ENCODE measurements at regions not wholly inside any gene's neighbourhood (a gene's known extent, or its start where the extent isn't known, plus 50 kb on each side); places are given as distances from the start of the nearest gene placed in this dataset.

GRCh38 chr6:144578385-144579350 lies 293.5 kb downstream of the UTRN start:
- TF ChIP-seq, protein P1, sequence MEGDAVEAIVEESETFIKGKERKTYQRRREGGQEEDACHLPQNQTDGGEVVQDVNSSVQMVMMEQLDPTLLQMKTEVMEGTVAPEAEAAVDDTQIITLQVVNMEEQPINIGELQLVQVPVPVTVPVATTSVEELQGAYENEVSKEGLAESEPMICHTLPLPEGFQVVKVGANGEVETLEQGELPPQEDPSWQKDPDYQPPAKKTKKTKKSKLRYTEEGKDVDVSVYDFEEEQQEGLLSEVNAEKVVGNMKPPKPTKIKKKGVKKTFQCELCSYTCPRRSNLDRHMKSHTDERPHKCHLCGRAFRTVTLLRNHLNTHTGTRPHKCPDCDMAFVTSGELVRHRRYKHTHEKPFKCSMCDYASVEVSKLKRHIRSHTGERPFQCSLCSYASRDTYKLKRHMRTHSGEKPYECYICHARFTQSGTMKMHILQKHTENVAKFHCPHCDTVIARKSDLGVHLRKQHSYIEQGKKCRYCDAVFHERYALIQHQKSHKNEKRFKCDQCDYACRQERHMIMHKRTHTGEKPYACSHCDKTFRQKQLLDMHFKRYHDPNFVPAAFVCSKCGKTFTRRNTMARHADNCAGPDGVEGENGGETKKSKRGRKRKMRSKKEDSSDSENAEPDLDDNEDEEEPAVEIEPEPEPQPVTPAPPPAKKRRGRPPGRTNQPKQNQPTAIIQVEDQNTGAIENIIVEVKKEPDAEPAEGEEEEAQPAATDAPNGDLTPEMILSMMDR (IDR thresholded peaks at IDR 0.05; ENCODE audit: insufficient read depth, low read depth, low read length) = no peak
- H3K4me3 ChIP-seq (ENCODE audit: low read depth, low read length) = no peak overlapping the region
- peak; percentile 55 for DNase-seq (ENCODE audit: low read depth)

DNA sequence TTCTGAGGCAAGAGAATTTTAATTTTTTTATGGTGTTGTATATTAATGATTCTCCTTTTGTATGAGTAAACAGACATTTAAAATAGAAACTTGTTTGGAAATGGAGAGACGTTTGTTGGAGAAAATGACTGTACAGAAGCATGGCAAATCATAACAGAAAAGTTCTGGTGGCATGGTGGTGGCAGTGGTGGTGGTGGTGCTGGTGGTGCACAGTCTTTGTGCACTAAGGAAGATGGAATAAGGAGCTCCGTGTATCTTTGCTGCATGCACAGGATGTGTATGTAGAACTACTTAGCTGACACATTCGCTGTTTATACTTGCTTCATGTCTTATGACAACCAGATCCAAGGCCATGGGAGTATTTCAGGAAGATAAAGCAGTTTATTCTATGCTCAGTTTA lies 294.9 kb downstream of the UTRN start:
- no peak for DNase-seq (ENCODE audit: low read depth)
- no peak overlapping the region for H3K4me3 ChIP-seq (ENCODE audit: low read depth, low read length)
- TF ChIP-seq, protein P1 (IDR thresholded peaks at IDR 0.05; ENCODE audit: insufficient read depth, low read depth, low read length) = no peak

GRCh38 chr6:144580771-144581170 lies 295.6 kb downstream of the UTRN start:
- no peak for DNase-seq (ENCODE audit: low read depth)
- TF ChIP-seq, protein P1 (IDR thresholded peaks at IDR 0.05; ENCODE audit: insufficient read depth, low read depth, low read length) = no peak
- H3K4me3 ChIP-seq (ENCODE audit: low read depth, low read length) = no peak overlapping the region

- TF ChIP-seq, protein P1 (IDR thresholded peaks at IDR 0.05; ENCODE audit: insufficient read depth, low read depth, low read length) = peak; percentile 64
- DNase-seq (ENCODE audit: low read depth) = peak; percentile 31
- H3K4me3 ChIP-seq (ENCODE audit: low read depth, low read length) = no peak overlapping the region
These were observed 296.8 kb downstream of the UTRN start for GRCh38 chr6:144581812-144582537.

- no peak for DNase-seq (ENCODE audit: low read depth)
- H3K4me3 ChIP-seq (ENCODE audit: low read depth, low read length) = peak overlapping the region; percentile 13
- TF ChIP-seq, protein P1 (IDR thresholded peaks at IDR 0.05; ENCODE audit: insufficient read depth, low read depth, low read length) = no peak
These were observed 297.9 kb downstream of the UTRN start for GRCh38 chr6:144582939-144583613.

DNA sequence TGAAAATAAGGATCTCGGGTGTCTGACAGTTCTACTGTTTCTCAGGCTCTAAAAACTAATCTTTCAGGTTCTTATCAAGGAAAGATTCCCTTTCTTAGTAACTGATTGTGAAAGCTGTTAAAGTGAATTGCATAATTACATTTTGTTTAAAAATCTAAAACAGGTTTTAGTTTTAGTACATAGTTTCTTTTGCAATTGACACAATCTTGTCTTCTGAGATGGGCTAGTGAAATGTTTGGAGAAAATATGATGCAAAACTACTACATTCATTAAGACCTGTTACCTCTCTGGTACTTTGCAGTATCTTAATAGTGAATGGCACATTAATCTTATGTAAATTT lies 298.4 kb downstream of the UTRN start:
- H3K4me3 ChIP-seq (ENCODE audit: low read depth, low read length) = no peak overlapping the region
- TF ChIP-seq, protein P1 (IDR thresholded peaks at IDR 0.05; ENCODE audit: insufficient read depth, low read depth, low read length) = no peak
- no peak for DNase-seq (ENCODE audit: low read depth)

Data from fibroblast of villous mesenchyme (primary cell).